Pons (tissue), 1 donor: ENCODE measurements at regions not wholly inside any gene's neighbourhood (a gene's known extent, or its start where the extent isn't known, plus 50 kb on each side); places are given as distances from the start of the nearest gene placed in this dataset.

ENCODE experiments used
- DNase-seq: peaks from one replicate; pipeline ENCODE4 v3.0.0-alpha.2; 2016; ENCODE audit warnings: low spot score

- no peak for DNase-seq
Observed at GRCh38 chr15:38046257-38047051, 112.0 kb downstream of the TMCO5A start.

GRCh38 chr15:38048001-38048455 is 113.6 kb downstream of the TMCO5A start:
- DNase-seq: no peak

- DNase-seq: no peak
Observed at GRCh38 chr15:38049891-38050290, 115.5 kb downstream of the TMCO5A start.

- no peak for DNase-seq
Observed at GRCh38 chr15:38050529-38051448, 116.3 kb downstream of the TMCO5A start.

GRCh38 chr15:38053205-38053604 is 118.8 kb downstream of the TMCO5A start:
- peak; percentile 62 for DNase-seq

- DNase-seq: no peak
Observed at GRCh38 chr15:38053776-38054175, 119.3 kb downstream of the TMCO5A start.

GRCh38 chr15:38054488-38054887 is 120.0 kb downstream of the TMCO5A start:
- DNase-seq: no peak

GRCh38 chr15:38058596-38059075 is 124.2 kb downstream of the TMCO5A start:
- DNase-seq: no peak

- DNase-seq: no peak
Observed at GRCh38 chr15:38059665-38060064, 125.2 kb downstream of the TMCO5A start.

- DNase-seq: no peak
Observed at GRCh38 chr15:38061856-38062649, 127.6 kb downstream of the TMCO5A start.

GRCh38 chr15:38062696-38063095 is 128.3 kb downstream of the TMCO5A start:
- no peak for DNase-seq

GRCh38 chr15:38065721-38066345 is 131.4 kb downstream of the TMCO5A start:
- peak; percentile 41 for DNase-seq

GRCh38 chr15:38066612-38067011 is 132.2 kb downstream of the TMCO5A start:
- no peak for DNase-seq

GRCh38 chr15:38068626-38069391 is 134.4 kb downstream of the TMCO5A start:
- peak; percentile 64 for DNase-seq

- peak; percentile 44 for DNase-seq
Observed at GRCh38 chr15:38069511-38070011, 135.1 kb downstream of the TMCO5A start.

GRCh38 chr15:38070778-38071177 is 136.3 kb downstream of the TMCO5A start:
- DNase-seq: no peak

- no peak for DNase-seq
Observed at GRCh38 chr15:38071211-38071972, 137.0 kb downstream of the TMCO5A start.

- DNase-seq: no peak
Observed at GRCh38 chr15:38072007-38072347, 137.5 kb downstream of the TMCO5A start.

GRCh38 chr15:38072348-38073177 is 138.1 kb downstream of the TMCO5A start:
- DNase-seq: no peak
